Stimulated activated CD4-positive, alpha-beta T cell treated with anti-CD3 and anti-CD28 coated beads, Interleukin-12 subunit alpha, Interleukin-12 subunit beta, amount 100 ng/mL, for 4 hours (primary cell): ENCODE measurements at regions not wholly inside any gene's neighbourhood (a gene's known extent, or its start where the extent isn't known, plus 50 kb on each side); places are given as distances from the start of the nearest gene placed in this dataset.

Source experiments
- DNase-seq: peaks from one replicate; pipeline ENCODE4 v3.0.0-alpha.2; 2020

- DNase-seq = no peak
Measured at GRCh38 chr11:127677660-127678425, 677.3 kb upstream of the KIRREL3 start.

- no peak for DNase-seq
Measured at GRCh38 chr11:127675581-127675980, 675.0 kb upstream of the KIRREL3 start.

GRCh38 chr11:127674754-127675153 is 674.2 kb upstream of the KIRREL3 start:
- DNase-seq = no peak

- DNase-seq = no peak
Measured at GRCh38 chr11:127670374-127671119, 670.0 kb upstream of the KIRREL3 start.

- DNase-seq = no peak
Measured at GRCh38 chr11:127656116-127656836, 655.7 kb upstream of the KIRREL3 start.

- DNase-seq = no peak
Measured at GRCh38 chr11:127653076-127653475, 652.5 kb upstream of the KIRREL3 start.

GRCh38 chr11:127651888-127652221 is 651.3 kb upstream of the KIRREL3 start:
- no peak for DNase-seq

GRCh38 chr11:127651175-127651887 is 650.8 kb upstream of the KIRREL3 start:
- DNase-seq = no peak

- no peak for DNase-seq
Measured at GRCh38 chr11:127649958-127650357, 649.4 kb upstream of the KIRREL3 start.

- no peak for DNase-seq
Measured at GRCh38 chr11:127649071-127649470, 648.5 kb upstream of the KIRREL3 start.

- no peak for DNase-seq
Measured at GRCh38 chr11:127648583-127648982, 648.0 kb upstream of the KIRREL3 start.

- DNase-seq = no peak
Measured at GRCh38 chr11:127644366-127644765, 643.8 kb upstream of the KIRREL3 start.

- DNase-seq = no peak
Measured at GRCh38 chr11:127643268-127644058, 642.9 kb upstream of the KIRREL3 start.

- DNase-seq = no peak
Measured at GRCh38 chr11:127640561-127641451, 640.2 kb upstream of the KIRREL3 start.

- DNase-seq = no peak
Measured at GRCh38 chr11:127639916-127640315, 639.3 kb upstream of the KIRREL3 start.

- DNase-seq = no peak
Measured at GRCh38 chr11:127632976-127633680, 632.6 kb upstream of the KIRREL3 start.

- DNase-seq = no peak
Measured at GRCh38 chr11:127632546-127632945, 632.0 kb upstream of the KIRREL3 start.

- no peak for DNase-seq
Measured at GRCh38 chr11:127631974-127632373, 631.4 kb upstream of the KIRREL3 start.

- no peak for DNase-seq
Measured at GRCh38 chr11:127629200-127629599, 628.6 kb upstream of the KIRREL3 start.

GRCh38 chr11:127628458-127628785 is 627.9 kb upstream of the KIRREL3 start:
- no peak for DNase-seq
